GM13976 (cell line): ENCODE measurements at regions not wholly inside any gene's neighbourhood (a gene's known extent, or its start where the extent isn't known, plus 50 kb on each side); places are given as distances from the start of the nearest gene placed in this dataset.

Experiments
- DNase-seq: peaks from one replicate; pipeline ENCODE4 v3.0.0; 2012; ENCODE audit warnings: low spot score
- CTCF ChIP-seq: IDR thresholded peaks from 2 replicates; pipeline ENCODE4 v1.5.1; 2012; ENCODE audit warnings: borderline replicate concordance, mild to moderate bottlenecking; ENCODE audit not compliant: insufficient read depth; ENCODE audit errors: extremely low read depth, missing control alignments, control extremely low read depth
- in situ Hi-C: fragments of 300-500 bp; cut with MboI; formaldehyde crosslinking; loops from one replicate; pipeline ENCODE4 v1.12.0; 2022; ENCODE audit warnings: low sequenced_read_pairs, mixed read lengths, inconsistent platforms; ENCODE audit not compliant: unreplicated experiment

GRCh38 chr4:134601706-134602105, 400.1 kb upstream of the PABPC4L start:
- TF ChIP-seq CTCF, result no peak
- DNase-seq, result no peak

GRCh38 chr4:134591326-134591725, 389.7 kb upstream of the PABPC4L start:
- no peak for TF ChIP-seq CTCF
- in situ Hi-C loops, result no loop called here
- no peak for DNase-seq

More at GRCh38 chr4:134601706-134602105, 400.1 kb upstream of the PABPC4L start:
- in situ Hi-C loops, result no loop called here

GRCh38 chr4:134585972-134586371, 384.4 kb upstream of the PABPC4L start:
- no peak for DNase-seq
- no peak for TF ChIP-seq CTCF
- in situ Hi-C loops, result no loop called here

GRCh38 chr4:134567461-134567860, 365.9 kb upstream of the PABPC4L start:
- DNase-seq, result no peak
- no peak for TF ChIP-seq CTCF
- in situ Hi-C loops, result no loop called here

GRCh38 chr4:134560728-134561127, 359.1 kb upstream of the PABPC4L start:
- no peak for DNase-seq
- in situ Hi-C loops, result no loop called here
- TF ChIP-seq CTCF, result no peak

GRCh38 chr4:134552063-134552462, 350.5 kb upstream of the PABPC4L start:
- TF ChIP-seq CTCF, result no peak
- DNase-seq, result no peak
- in situ Hi-C loops, result no loop called here

GRCh38 chr4:134551348-134551747, 349.8 kb upstream of the PABPC4L start:
- DNase-seq, result no peak
- no peak for TF ChIP-seq CTCF
- in situ Hi-C loops, result no loop called here
